ENCODE measurements at regions not wholly inside any gene's neighbourhood (a gene's known extent, or its start where the extent isn't known, plus 50 kb on each side); places are given as distances from the start of the nearest gene placed in this dataset.

DNA sequence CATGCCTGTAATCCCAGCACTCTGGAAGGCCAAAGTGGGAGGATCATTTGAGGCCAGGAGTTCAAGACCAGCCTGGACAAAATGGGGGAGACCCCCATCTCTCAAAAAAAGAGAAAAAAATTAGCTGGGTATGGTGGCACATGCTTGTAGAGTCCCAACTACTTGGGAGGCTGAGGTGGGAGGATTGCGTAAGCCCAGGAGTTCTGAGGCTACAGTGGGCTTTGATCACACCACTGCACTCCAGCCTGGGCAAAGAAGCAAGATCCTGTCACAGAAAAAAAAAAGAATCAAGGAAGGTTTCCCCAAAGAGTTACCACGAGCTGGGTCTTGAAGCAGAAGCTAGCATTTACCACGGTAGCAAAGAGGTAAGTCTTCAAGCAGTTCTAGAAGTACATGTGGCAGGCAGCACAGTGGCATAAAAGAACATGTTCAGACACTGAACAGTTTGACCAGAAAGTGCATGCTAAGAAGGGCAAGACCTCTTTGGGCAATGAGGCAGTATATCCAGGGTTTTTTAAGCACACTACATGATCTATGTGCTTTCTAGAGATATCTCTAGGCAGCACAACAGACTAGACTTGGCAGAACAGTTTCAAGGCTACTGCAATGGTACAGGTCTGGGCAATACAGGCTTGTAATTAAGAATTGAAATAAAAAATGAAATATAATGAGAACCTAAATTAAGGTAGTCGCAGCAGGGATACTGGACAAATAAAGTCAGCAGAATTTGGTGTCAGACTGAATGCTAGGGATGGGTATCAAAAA, 418.5 kb downstream of the SHQ1 start:
- Histone ChIP-seq H3K4me3 (ENCODE audit: insufficient read depth, low read depth, low read length) (no peak overlapping the region), H3K27me3 (ENCODE audit: control insufficient read depth, insufficient read depth, low read length) (no peaks in the 10 kb centered on the region), H3K36me3 (replicated peaks; ENCODE audit: control insufficient read depth, insufficient read depth, low read length) (no peaks in the 10 kb centered on the region)
- no peak for DNase-seq

DNA sequence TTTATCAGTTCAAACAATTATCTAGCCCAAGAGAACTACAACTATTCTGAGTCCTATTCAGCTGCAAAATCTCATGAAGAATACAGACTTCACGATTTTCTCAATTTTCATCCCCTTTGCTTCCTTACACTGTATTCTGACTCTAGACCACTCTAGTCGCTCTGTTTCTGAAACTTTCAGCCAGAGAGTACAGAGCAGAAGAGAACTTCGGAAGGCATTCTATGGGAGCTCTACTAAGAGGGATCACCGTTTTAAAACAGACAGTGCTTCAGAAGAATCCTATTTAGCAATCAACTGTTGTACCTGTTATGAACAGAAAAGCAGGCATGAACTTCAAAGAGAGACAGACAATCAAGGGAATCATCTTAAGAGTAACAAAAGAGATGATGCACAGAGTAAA, 419.4 kb downstream of the SHQ1 start:
- H3K27me3 ChIP-seq (ENCODE audit: control insufficient read depth, insufficient read depth, low read length), result no peaks in the 10 kb centered on the region
- no peak overlapping the region for H3K4me3 ChIP-seq (ENCODE audit: insufficient read depth, low read depth, low read length)
- H3K36me3 ChIP-seq (replicated peaks; ENCODE audit: control insufficient read depth, insufficient read depth, low read length), result no peaks in the 10 kb centered on the region
- DNase-seq, result no peak

DNA sequence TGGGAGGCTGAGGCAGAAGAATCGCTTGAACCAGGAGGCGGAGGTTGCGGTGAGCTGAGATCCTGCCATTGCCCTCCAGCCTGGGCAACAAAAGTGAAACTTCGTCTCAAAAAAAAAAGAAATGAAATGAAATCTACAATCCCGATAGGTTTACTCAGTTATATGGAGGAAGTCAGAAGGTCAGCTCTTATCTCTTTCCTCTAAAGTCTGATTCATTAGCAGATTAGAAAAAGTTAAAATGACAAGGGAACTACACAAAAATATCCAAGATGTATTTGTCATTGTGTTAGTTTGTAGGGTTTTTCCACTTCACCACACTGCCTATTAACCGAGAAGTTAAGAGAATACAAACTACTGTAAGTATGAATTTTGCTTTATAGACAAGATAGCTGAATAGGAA, 420.6 kb downstream of the SHQ1 start:
- no peak for DNase-seq
- H3K36me3 ChIP-seq (replicated peaks; ENCODE audit: control insufficient read depth, insufficient read depth, low read length), result no peaks in the 10 kb centered on the region
- H3K4me3 ChIP-seq (ENCODE audit: insufficient read depth, low read depth, low read length), result no peak overlapping the region
- H3K27me3 ChIP-seq (ENCODE audit: control insufficient read depth, insufficient read depth, low read length), result no peaks in the 10 kb centered on the region

DNA sequence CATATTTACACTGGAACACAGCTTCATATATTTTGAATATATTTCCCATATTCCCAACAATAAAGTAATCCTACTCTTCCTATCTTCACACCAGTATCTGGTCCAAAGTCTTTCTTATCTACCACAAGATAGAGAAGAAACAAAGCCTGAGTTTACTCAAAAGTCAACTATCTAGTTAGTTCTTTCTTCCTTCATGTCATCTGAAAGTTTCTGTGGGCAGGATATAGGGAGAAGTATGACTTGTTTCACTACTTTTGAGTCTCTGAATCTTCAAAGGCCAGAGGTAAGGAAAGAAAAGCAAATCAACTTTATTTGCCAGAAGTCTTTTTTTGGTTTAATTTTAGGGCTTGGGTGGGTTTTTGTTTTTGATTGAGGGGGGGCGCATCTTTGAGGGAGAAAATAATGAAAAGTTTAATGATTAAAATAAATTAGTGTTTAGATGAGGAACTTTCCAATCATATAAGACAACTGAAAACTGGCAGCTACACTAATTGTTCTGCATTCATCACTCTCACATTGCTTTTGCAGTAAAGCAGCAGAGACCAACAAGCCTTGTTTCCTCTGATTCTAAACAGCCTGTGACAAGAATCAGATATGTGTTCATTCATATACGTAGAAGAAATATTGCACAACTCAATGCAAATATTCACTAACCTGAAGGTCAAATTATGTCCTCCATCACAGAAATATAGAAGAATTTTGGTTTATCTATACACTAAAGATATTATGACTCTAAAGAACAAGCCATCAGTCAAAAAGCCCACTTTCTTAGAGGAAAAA, 421.4 kb downstream of the SHQ1 start:
- no peaks in the 10 kb centered on the region for H3K36me3 ChIP-seq (replicated peaks; ENCODE audit: control insufficient read depth, insufficient read depth, low read length)
- no peak for DNase-seq
- H3K27me3 ChIP-seq (ENCODE audit: control insufficient read depth, insufficient read depth, low read length), result no peaks in the 10 kb centered on the region
- H3K4me3 ChIP-seq (ENCODE audit: insufficient read depth, low read depth, low read length), result no peak overlapping the region

DNA sequence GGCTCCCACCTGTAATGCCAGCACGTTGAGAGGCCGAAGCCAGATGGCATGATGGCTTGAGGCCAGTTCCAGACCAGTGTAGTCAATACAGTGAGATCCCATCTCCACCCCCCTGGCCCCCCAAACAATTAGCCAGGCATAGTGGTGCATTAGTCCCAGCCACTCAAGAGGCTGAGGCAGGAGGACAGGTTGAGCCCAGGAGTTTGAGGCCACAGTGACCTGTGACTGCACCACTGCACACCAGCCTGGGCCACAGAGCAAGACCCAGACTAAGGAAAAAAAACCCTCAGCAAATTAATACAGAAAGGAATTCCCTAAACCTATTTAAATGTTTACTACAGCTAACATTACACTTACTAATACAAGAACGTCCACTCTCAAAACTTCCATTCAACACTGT, 424.6 kb downstream of the SHQ1 start:
- no peak for DNase-seq
- Histone ChIP-seq H3K36me3 (replicated peaks; ENCODE audit: control insufficient read depth, insufficient read depth, low read length) (no peaks in the 10 kb centered on the region), H3K27me3 (ENCODE audit: control insufficient read depth, insufficient read depth, low read length) (no peaks in the 10 kb centered on the region), H3K4me3 (ENCODE audit: insufficient read depth, low read depth, low read length) (no peak overlapping the region)

DNA sequence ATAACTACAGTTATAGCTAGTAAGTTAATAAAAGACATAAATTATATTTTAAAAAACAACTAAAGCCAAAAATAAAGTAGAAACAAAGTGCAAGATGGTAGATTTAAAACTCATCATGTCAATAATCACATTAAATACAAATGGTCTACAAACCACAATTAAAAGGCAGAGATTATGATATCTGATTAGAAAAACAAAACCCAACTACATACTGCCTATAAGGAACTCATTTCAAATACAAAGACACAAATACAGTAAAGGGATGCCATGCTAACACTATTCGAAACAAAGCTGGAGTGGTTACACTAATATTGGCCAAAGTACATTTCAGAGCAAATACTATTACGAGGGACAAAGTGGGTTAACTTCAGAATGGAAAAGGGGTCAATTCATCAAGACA, 426.5 kb downstream of the SHQ1 start:
- no peaks in the 10 kb centered on the region for H3K27me3 ChIP-seq (ENCODE audit: control insufficient read depth, insufficient read depth, low read length)
- no peak overlapping the region for H3K4me3 ChIP-seq (ENCODE audit: insufficient read depth, low read depth, low read length)
- H3K36me3 ChIP-seq (replicated peaks; ENCODE audit: control insufficient read depth, insufficient read depth, low read length), result no peaks in the 10 kb centered on the region
- DNase-seq, result no peak

DNA sequence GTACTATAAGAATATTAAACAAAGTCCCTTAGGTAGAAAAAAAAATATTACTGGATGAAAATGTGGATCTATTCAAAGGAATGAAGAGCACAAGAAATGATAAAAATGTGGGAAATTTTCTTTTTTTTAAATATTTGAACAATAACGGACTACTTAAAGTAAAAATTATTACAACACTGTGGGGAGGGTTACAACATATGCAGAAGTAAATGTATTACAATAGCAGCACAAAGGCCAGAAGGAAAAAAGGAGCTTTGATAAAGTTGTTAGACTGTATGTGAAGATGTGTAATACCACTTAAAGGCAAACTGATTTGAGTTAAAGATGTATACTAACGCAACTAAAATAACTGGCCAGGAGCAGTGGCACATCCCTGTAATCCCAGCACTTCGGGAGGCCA, 427.1 kb downstream of the SHQ1 start:
- no peak for DNase-seq
- Histone ChIP-seq H3K27me3 (ENCODE audit: control insufficient read depth, insufficient read depth, low read length) (no peaks in the 10 kb centered on the region), H3K36me3 (replicated peaks; ENCODE audit: control insufficient read depth, insufficient read depth, low read length) (no peaks in the 10 kb centered on the region), H3K4me3 (ENCODE audit: insufficient read depth, low read depth, low read length) (no peak overlapping the region)

DNA sequence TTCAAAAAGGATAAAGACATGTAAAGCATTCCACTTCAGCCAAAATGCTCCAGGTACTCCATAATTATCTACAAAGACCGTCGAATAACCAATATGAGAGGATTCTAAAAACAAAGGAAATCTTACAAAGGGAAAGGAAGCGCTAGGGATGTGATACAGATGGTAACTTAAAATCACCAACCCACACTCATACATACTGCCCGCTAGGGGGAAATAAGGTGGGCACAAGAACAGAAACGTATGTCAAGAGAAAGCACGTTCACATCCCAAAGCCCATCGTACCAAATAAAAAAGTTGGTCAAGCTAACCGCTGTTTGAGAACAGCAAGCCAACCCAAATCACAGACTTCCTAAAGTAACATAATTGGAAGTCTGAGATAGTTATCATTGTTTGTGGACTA, 429.4 kb downstream of the SHQ1 start:
- Histone ChIP-seq H3K4me3 (ENCODE audit: insufficient read depth, low read depth, low read length) (no peak overlapping the region), H3K36me3 (replicated peaks; ENCODE audit: control insufficient read depth, insufficient read depth, low read length) (no peaks in the 10 kb centered on the region), H3K27me3 (ENCODE audit: control insufficient read depth, insufficient read depth, low read length) (no peaks in the 10 kb centered on the region)
- DNase-seq, result no peak

DNA sequence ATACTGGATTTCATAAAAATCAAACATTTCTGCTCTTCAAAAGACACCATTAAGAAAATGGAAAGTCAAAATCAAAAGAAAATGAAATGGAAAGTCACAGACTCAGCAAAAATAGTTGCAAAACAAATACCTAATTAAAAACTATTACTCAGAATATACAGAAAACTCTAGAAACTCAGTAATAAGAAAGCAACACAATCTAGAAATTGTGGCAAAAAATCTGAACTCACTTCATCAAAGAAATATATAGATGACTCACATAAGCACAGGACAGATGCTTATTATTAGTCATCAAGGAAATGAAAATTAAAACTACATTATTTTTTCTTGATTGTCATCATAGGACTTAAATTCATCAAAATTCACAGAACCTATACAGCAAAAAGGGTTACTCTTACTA, 430.0 kb downstream of the SHQ1 start:
- no peak for DNase-seq
- Histone ChIP-seq H3K27me3 (ENCODE audit: control insufficient read depth, insufficient read depth, low read length) (no peaks in the 10 kb centered on the region), H3K36me3 (replicated peaks; ENCODE audit: control insufficient read depth, insufficient read depth, low read length) (no peaks in the 10 kb centered on the region), H3K4me3 (ENCODE audit: insufficient read depth, low read depth, low read length) (no peak overlapping the region)

DNA sequence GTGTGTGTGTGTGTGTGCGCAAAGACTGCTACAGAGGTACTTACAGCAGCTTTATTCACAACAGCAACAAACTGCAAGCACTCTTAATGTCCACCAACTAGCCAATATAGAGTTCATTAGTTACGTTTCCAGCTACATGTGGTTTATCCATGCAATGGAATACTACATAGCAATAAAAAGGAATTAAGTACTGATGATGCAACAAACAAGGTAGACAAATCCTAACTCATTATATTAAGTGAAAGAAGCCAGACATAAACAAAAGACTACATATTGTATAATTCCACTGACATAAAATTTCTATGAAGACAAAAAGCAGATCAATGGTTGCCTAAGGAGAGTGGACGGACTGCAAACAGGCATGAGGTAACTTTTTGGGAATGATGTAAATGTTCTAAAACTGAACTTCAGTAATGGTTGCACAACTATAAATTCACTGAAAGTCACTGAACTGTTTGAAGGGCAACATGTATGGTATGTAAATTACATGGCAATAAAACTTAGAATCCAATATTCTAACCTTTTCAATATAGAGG, 433.7 kb downstream of the SHQ1 start:
- Histone ChIP-seq H3K4me3 (ENCODE audit: insufficient read depth, low read depth, low read length) (no peak overlapping the region), H3K36me3 (replicated peaks; ENCODE audit: control insufficient read depth, insufficient read depth, low read length) (no peaks in the 10 kb centered on the region), H3K27me3 (ENCODE audit: control insufficient read depth, insufficient read depth, low read length) (no peaks in the 10 kb centered on the region)
- DNase-seq, result no peak

DNA sequence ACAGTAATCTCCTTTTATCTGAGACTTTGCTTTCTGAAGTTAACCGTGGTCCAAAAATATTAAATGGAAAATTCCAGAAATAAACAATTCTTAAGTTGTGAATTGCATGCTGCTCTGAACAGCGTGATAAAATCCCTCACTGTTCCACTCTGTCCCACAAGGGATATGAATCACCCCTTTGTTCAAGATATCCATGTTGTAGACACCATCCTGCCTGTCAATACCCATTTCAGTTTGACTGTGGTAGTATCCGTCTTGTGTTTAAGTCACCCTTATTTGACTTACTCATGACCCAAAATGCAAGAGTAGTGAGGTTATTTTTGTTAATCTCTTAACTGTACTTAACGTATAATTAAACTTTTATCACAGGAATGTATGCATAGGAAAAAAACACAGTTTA, 435.0 kb downstream of the SHQ1 start:
- Histone ChIP-seq H3K4me3 (ENCODE audit: insufficient read depth, low read depth, low read length) (no peak overlapping the region), H3K36me3 (replicated peaks; ENCODE audit: control insufficient read depth, insufficient read depth, low read length) (no peaks in the 10 kb centered on the region), H3K27me3 (ENCODE audit: control insufficient read depth, insufficient read depth, low read length) (no peaks in the 10 kb centered on the region)
- no peak for DNase-seq

DNA sequence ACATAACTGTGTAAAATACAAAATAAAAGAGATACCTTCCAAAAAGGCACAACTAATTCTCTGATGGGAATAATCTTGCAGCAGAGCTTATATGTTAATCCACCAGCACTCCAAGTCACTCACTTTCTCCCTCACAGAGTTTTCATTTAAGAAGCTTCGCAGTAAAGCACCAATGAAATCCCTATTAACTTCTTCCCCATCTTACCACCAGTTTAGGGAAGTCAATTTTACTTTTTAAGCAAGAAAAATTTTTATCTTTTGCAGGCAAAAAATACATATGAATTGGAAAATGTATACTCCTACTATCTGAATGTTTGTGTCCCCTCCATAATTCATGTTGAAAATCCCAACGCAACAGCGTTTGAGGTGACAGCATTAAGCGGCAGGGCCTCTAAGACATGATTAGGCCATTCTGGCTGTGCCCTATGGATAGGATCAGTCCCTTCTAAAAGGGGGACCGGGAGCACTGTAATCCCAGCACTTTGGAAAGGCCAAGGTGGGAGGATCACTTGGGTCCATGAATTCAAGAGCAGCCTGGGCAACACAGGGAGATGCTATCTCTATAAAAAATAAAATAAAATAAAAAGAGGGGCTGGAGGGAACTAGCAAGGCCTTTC, 435.8 kb downstream of the SHQ1 start:
- no peak overlapping the region for H3K4me3 ChIP-seq (ENCODE audit: insufficient read depth, low read depth, low read length)
- H3K27me3 ChIP-seq (ENCODE audit: control insufficient read depth, insufficient read depth, low read length), result no peaks in the 10 kb centered on the region
- DNase-seq, result no peak
- no peaks in the 10 kb centered on the region for H3K36me3 ChIP-seq (replicated peaks; ENCODE audit: control insufficient read depth, insufficient read depth, low read length)

DNA sequence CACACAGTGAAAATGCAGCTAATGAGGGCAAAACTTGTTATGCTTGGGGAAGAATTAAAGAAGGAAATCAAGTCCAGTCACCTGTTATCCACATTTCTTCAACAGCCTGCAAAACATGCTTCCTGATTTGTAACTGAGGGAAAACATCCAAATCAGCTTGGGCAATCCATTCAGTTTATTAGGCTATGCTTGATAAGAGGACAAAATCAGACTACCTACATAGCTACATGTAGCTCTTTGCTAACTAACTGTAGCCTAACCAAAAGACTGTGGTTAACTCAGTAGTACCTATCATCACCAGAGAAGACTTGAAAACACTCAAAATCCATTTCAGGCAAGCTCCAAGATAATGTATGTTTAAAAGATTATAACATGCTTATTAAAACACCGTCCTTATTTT, 436.4 kb downstream of the SHQ1 start:
- no peak overlapping the region for H3K4me3 ChIP-seq (ENCODE audit: insufficient read depth, low read depth, low read length)
- H3K36me3 ChIP-seq (replicated peaks; ENCODE audit: control insufficient read depth, insufficient read depth, low read length), result no peaks in the 10 kb centered on the region
- no peak for DNase-seq
- H3K27me3 ChIP-seq (ENCODE audit: control insufficient read depth, insufficient read depth, low read length), result no peaks in the 10 kb centered on the region

DNA sequence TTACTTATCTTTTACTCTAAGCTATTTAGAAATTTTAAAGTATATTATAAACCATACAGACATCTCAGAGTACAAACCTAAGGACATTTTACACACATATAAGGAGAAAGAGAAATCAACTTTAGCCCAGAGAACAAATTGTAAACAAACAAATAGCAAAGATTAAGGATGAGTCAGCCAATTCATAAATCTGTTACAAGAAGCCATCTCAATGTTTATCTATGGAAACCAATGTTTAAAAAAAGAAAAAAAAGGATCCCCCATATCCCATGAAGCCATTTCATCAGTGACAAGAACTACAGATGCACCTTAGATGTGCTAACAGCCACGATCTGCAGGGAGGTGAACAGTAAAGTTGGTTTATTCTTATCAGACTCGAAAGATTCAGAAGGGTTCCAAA, 437.1 kb downstream of the SHQ1 start:
- DNase-seq, result no peak
- no peaks in the 10 kb centered on the region for H3K36me3 ChIP-seq (replicated peaks; ENCODE audit: control insufficient read depth, insufficient read depth, low read length)
- no peak overlapping the region for H3K4me3 ChIP-seq (ENCODE audit: insufficient read depth, low read depth, low read length)
- H3K27me3 ChIP-seq (ENCODE audit: control insufficient read depth, insufficient read depth, low read length), result no peaks in the 10 kb centered on the region

Measured in H7 (cell line).